MCF 10A (cell line): ENCODE measurements at regions not wholly inside any gene's neighbourhood (a gene's known extent, or its start where the extent isn't known, plus 50 kb on each side); places are given as distances from the start of the nearest gene placed in this dataset.

Source experiments
- BruUV-seq: library from RNA; stranded (reverse); fragments of 400-500 nt; replicated peaks from 2 replicates; lab custom pipeline; 2021; lab: Mats Ljungman, UMichigan
- CTCF ChIA-PET: fragments of 300-600 bp; sonication (Branson Sonifier 250); formaldehyde crosslinking; extraction: SDS; loops from one replicate; lab custom pipeline; 2021; ENCODE audit warnings: antibody characterized with exemption, inconsistent platforms; lab: Yijun Ruan, JAX
- POLR2A ChIA-PET: fragments of 300-600, 350-650 bp; sonication (Branson Sonifier 250); formaldehyde crosslinking; extraction: SDS; loops from one replicate; lab custom pipeline; 2020; ENCODE audit warnings: antibody characterized with exemption, inconsistent platforms; lab: Yijun Ruan, JAX
- DNase-seq: peaks from one replicate; pipeline ENCODE4 v3.0.0-alpha.2; 2018; ENCODE audit not compliant: unreplicated experiment
- H3K27ac Mint-ChIP-seq: one replicate; pipeline ENCODE4 v1.8.0; 2022; ENCODE audit warnings: mild to moderate bottlenecking, low read depth, mixed read lengths; ENCODE audit not compliant: unreplicated experiment
- H3K27me3 Mint-ChIP-seq: one replicate; pipeline ENCODE4 v1.8.0; 2022; ENCODE audit warnings: mixed read lengths; ENCODE audit not compliant: insufficient read depth, unreplicated experiment
- H3K36me3 Mint-ChIP-seq: one replicate; pipeline ENCODE4 v1.8.0; 2022; ENCODE audit warnings: mild to moderate bottlenecking, moderate library complexity, mixed read lengths; ENCODE audit not compliant: insufficient read depth, unreplicated experiment
- H3K4me1 Mint-ChIP-seq: one replicate; pipeline ENCODE4 v1.8.0; 2022; ENCODE audit warnings: mixed read lengths; ENCODE audit not compliant: insufficient read depth, unreplicated experiment
- H3K4me3 Mint-ChIP-seq: one replicate; pipeline ENCODE4 v1.8.0; 2022; ENCODE audit warnings: mild to moderate bottlenecking, moderate library complexity, mixed read lengths; ENCODE audit not compliant: unreplicated experiment
- H3K9me3 Mint-ChIP-seq: one replicate; pipeline ENCODE4 v1.8.0; 2022; ENCODE audit warnings: mixed read lengths; ENCODE audit not compliant: unreplicated experiment
- CTCF ChIP-seq: fragments of 200-600 bp; IDR thresholded peaks from one replicate; pipeline ENCODE4 v1.8.0; 2022; ENCODE audit warnings: antibody characterized with exemption, mild to moderate bottlenecking; ENCODE audit not compliant: unreplicated experiment
- intact Hi-C: fragments of 100-400 bp; cut with micrococcal nuclease; formaldehyde crosslinking; loops from 2 replicates; pipeline ENCODE4 v1.14.1; 2022

GRCh38 chr2:59390581-59390980 lies 1149.5 kb upstream of the FANCL start:
- Mint-ChIP-seq H3K9me3 (no peaks in the 10 kb centered on the region), H3K27ac (no peak overlapping the region), H3K4me3 (no peak overlapping the region), H3K36me3 (no peaks in the 10 kb centered on the region), H3K27me3 (no peaks in the 10 kb centered on the region), H3K4me1 (peaks cover 6% of the 10 kb centered on the region)
- ChIA-PET POLR2A (interaction anchor here (0.6 to 2.3 kb wide), 2 partner anchors 14 to 819 kb away, joined by 3 to 8 read pairs; no protein-coding TSS in a partner anchor), CTCF (interaction anchor here (0.6 kb wide), 2 partner anchors 85 to 1124 kb away, joined by 3 read pairs; no protein-coding TSS in a partner anchor)
- TF ChIP-seq CTCF = no peak
- DNase-seq = no peak
- intact Hi-C loops = no loop called here
- BruUV-seq = no TSS peak

GRCh38 chr2:59389240-59389639 lies 1148.1 kb upstream of the FANCL start:
- Mint-ChIP-seq H3K27me3 (no peaks in the 10 kb centered on the region), H3K4me3 (no peak overlapping the region), H3K9me3 (no peaks in the 10 kb centered on the region), H3K36me3 (no peaks in the 10 kb centered on the region), H3K27ac (peak overlapping the region; percentile 44), H3K4me1 (peaks cover 6% of the 10 kb centered on the region)
- POLR2A ChIA-PET = interaction anchor here (0.5 to 2.3 kb wide), 6 partner anchors 15 to 267 kb away, joined by 3 to 8 read pairs (median 4); no protein-coding TSS in a partner anchor
- BruUV-seq = no TSS peak
- peak; percentile 90 for DNase-seq
- intact Hi-C loops = no loop called here
- TF ChIP-seq CTCF = no peak
- CTCF ChIA-PET = interaction anchor here (0.6 to 1.2 kb wide), 3 partner anchors 60 to 1266 kb away, joined by 3 to 5 read pairs (median 3); no protein-coding TSS in a partner anchor

- no peak for DNase-seq
- ChIA-PET POLR2A (interaction anchor here (1.3 kb wide), 1 partner anchor 9 kb away, joined by 3 read pairs; no protein-coding TSS in a partner anchor), CTCF (no interaction called here)
- no peaks in the 10 kb centered on the region for H3K27me3 Mint-ChIP-seq
- BruUV-seq = no TSS peak
- H3K4me3 Mint-ChIP-seq = no peak overlapping the region
- intact Hi-C loops = no loop called here
- no peaks in the 10 kb centered on the region for H3K36me3 Mint-ChIP-seq
- H3K27ac Mint-ChIP-seq = no peak overlapping the region
- H3K4me1 Mint-ChIP-seq = peaks cover 6% of the 10 kb centered on the region
- H3K9me3 Mint-ChIP-seq = no peaks in the 10 kb centered on the region
- no peak for TF ChIP-seq CTCF
These were observed 1144.8 kb upstream of the FANCL start for GRCh38 chr2:59385971-59386370.

- POLR2A ChIA-PET = no interaction called here
- Mint-ChIP-seq H3K27ac (no peak overlapping the region), H3K4me3 (no peak overlapping the region), H3K4me1 (no peaks in the 10 kb centered on the region), H3K9me3 (peaks cover 16% of the 10 kb centered on the region), H3K36me3 (no peaks in the 10 kb centered on the region), H3K27me3 (no peaks in the 10 kb centered on the region)
- TF ChIP-seq CTCF = no peak
- no TSS peak for BruUV-seq
- intact Hi-C loops = no loop called here
- CTCF ChIA-PET = interaction anchor here (0.7 kb wide), 1 partner anchor 11 kb away, joined by 4 read pairs; no protein-coding TSS in a partner anchor
- no peak for DNase-seq
These were observed 1142.3 kb upstream of the FANCL start for GRCh38 chr2:59383473-59383872.
